GM12892 (cell line): ENCODE measurements at regions not wholly inside any gene's neighbourhood (a gene's known extent, or its start where the extent isn't known, plus 50 kb on each side); places are given as distances from the start of the nearest gene placed in this dataset.
A peak's percentile ranks its signal among the peaks of the same experiment; 100 is the strongest.

ENCODE experiments used
- DNase-seq: peaks from one replicate; pipeline ENCODE4 v3.0.0; 2011; ENCODE audit not compliant: insufficient read length
- FAIRE-seq: peaks from 2 replicates; lab custom pipeline; 2011; peaks lifted over from hg19 to GRCh38; lab: Jason Lieb, UNC
- POLR2A ChIP-seq: IDR thresholded peaks from 2 replicates; pipeline ENCODE4 v1.6.1; 2011; ENCODE audit warnings: low read depth, low read length, control low read depth
- POLR2AphosphoS5 ChIP-seq: IDR thresholded peaks from 2 replicates; pipeline ENCODE4 v1.6.1; 2011; ENCODE audit warnings: low read depth, low read length, control low read depth
- TAF1 ChIP-seq: IDR thresholded peaks from 2 replicates; pipeline ENCODE4 v1.6.1; 2011; ENCODE audit warnings: low read depth, mild to moderate bottlenecking, control low read depth, low read length, borderline replicate concordance

GRCh38 chr10:112047674-112048073, 135.9 kb downstream of the GPAM start:
- TF ChIP-seq POLR2AphosphoS5 (no peak), TAF1 (no peak), POLR2A (no peak)
- FAIRE-seq = no peak

GRCh38 chr10:112052166-112052565, 131.4 kb downstream of the GPAM start:
- TF ChIP-seq POLR2A (no peak), POLR2AphosphoS5 (no peak), TAF1 (no peak)
- DNase-seq (no peak), FAIRE-seq (no peak)

More at GRCh38 chr10:112047674-112048073, 135.9 kb downstream of the GPAM start:
- DNase-seq = no peak

- no peak for DNase-seq
- TF ChIP-seq POLR2AphosphoS5 (no peak), POLR2A (no peak), TAF1 (no peak)
- FAIRE-seq = no peak
These were observed 129.7 kb downstream of the GPAM start for GRCh38 chr10:112053895-112054294.

GRCh38 chr10:112054516-112054915, 129.0 kb downstream of the GPAM start:
- FAIRE-seq (no peak), DNase-seq (no peak)
- no peak for TF ChIP-seq POLR2A
- TF ChIP-seq POLR2AphosphoS5 = no peak
- no peak for TF ChIP-seq TAF1

GRCh38 chr10:112057072-112057471, 126.5 kb downstream of the GPAM start:
- DNase-seq (no peak), FAIRE-seq (peak; percentile 17)
- TF ChIP-seq TAF1 = no peak
- TF ChIP-seq POLR2AphosphoS5 = no peak
- TF ChIP-seq POLR2A = no peak

GRCh38 chr10:112059220-112059619, 124.3 kb downstream of the GPAM start:
- FAIRE-seq (no peak), DNase-seq (no peak)
- TF ChIP-seq TAF1 = no peak
- TF ChIP-seq POLR2A = no peak
- no peak for TF ChIP-seq POLR2AphosphoS5

- FAIRE-seq (no peak), DNase-seq (no peak)
- TF ChIP-seq POLR2A = no peak
- no peak for TF ChIP-seq TAF1
These were observed 111.9 kb downstream of the GPAM start for GRCh38 chr10:112071596-112072133.

GRCh38 chr10:112078003-112078402, 105.6 kb downstream of the GPAM start:
- TF ChIP-seq POLR2AphosphoS5 = no peak
- no peak for TF ChIP-seq POLR2A
- TF ChIP-seq TAF1 = no peak
- DNase-seq (no peak), FAIRE-seq (no peak)

- FAIRE-seq = no peak
- TF ChIP-seq POLR2AphosphoS5 (no peak), POLR2A (no peak), TAF1 (no peak)
- DNase-seq = no peak
These were observed 103.3 kb downstream of the GPAM start for GRCh38 chr10:112080231-112080630.

- TF ChIP-seq TAF1 (no peak), POLR2A (no peak), POLR2AphosphoS5 (no peak)
- no peak for DNase-seq
- FAIRE-seq = no peak
These were observed 101.4 kb downstream of the GPAM start for GRCh38 chr10:112082120-112082519.

- TF ChIP-seq TAF1 = no peak
- TF ChIP-seq POLR2AphosphoS5 = no peak
- no peak for TF ChIP-seq POLR2A
- FAIRE-seq (no peak), DNase-seq (no peak)
These were observed 100.1 kb downstream of the GPAM start for GRCh38 chr10:112083472-112083871.

GRCh38 chr10:112087953-112088456, 95.6 kb downstream of the GPAM start:
- DNase-seq (no peak), FAIRE-seq (no peak)
- no peak for TF ChIP-seq POLR2A

GRCh38 chr10:112091703-112092102, 91.9 kb downstream of the GPAM start:
- no peak for FAIRE-seq
- DNase-seq = no peak
- TF ChIP-seq TAF1 (no peak), POLR2AphosphoS5 (no peak), POLR2A (no peak)

GRCh38 chr10:112092519-112092918, 91.0 kb downstream of the GPAM start:
- FAIRE-seq (no peak), DNase-seq (no peak)
- TF ChIP-seq POLR2AphosphoS5 (no peak), TAF1 (no peak), POLR2A (no peak)
